Panc1 (cell line): ENCODE measurements at regions not wholly inside any gene's neighbourhood (a gene's known extent, or its start where the extent isn't known, plus 50 kb on each side); places are given as distances from the start of the nearest gene placed in this dataset.

Source experiments
- REST ChIP-seq, 2 experiments: IDR thresholded peaks; 2 replicates each; pipeline ENCODE4 v1.6.1; 2011 to 2012; ENCODE audit warnings: low read depth in 2 of 2, control low read depth in 1 of 2, low read length in 1 of 2, mild to moderate bottlenecking in 1 of 2, moderate library complexity in 1 of 2; ENCODE audit not compliant: insufficient read depth in 1 of 2
- TF ChIP-seq, protein P1 (sequence below): fragments of 450-650 bp; IDR thresholded peaks from 2 replicates; pipeline ENCODE4 v1.5.1; 2017; ENCODE audit warnings: mild to moderate bottlenecking

DNA sequence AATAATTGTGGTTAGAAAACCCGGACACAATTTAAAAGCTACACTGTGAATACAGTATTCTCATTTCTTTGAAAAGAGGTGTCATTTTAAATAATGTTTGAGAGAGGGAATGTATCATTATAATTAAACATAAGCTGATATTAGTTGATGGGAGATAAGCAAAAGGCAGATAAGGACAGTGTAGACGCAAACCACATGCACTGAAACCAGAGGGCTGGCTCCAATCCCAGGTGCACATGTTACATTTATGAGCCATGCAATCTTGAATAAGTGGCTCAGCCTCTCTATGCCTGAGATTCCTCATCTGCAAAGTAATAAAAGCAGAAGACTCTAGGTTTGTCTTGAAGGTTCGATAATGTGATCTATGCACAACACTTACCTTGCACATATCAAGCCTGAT is 238.7 kb downstream of the EFNB2 start:
- TF ChIP-seq REST (IDR thresholded peaks at IDR 0.05; ENCODE audit: insufficient read depth in 1 of 2, low read depth in 2 of 2, low read length in 1 of 2): no peak
- TF ChIP-seq, protein P1, sequence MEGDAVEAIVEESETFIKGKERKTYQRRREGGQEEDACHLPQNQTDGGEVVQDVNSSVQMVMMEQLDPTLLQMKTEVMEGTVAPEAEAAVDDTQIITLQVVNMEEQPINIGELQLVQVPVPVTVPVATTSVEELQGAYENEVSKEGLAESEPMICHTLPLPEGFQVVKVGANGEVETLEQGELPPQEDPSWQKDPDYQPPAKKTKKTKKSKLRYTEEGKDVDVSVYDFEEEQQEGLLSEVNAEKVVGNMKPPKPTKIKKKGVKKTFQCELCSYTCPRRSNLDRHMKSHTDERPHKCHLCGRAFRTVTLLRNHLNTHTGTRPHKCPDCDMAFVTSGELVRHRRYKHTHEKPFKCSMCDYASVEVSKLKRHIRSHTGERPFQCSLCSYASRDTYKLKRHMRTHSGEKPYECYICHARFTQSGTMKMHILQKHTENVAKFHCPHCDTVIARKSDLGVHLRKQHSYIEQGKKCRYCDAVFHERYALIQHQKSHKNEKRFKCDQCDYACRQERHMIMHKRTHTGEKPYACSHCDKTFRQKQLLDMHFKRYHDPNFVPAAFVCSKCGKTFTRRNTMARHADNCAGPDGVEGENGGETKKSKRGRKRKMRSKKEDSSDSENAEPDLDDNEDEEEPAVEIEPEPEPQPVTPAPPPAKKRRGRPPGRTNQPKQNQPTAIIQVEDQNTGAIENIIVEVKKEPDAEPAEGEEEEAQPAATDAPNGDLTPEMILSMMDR: no peak
